ENCODE measurements at regions not wholly inside any gene's neighbourhood (a gene's known extent, or its start where the extent isn't known, plus 50 kb on each side); places are given as distances from the start of the nearest gene placed in this dataset.
"Not testable (repeated sequence)": the region's sequence is repeated elsewhere in the genome, so short reads cannot be mapped to it uniquely, and the experiment has no call there.

- DNase-seq: no peak
Measured at GRCh38 chr1:110260194-110260593, 50.1 kb downstream of the KCNC4 start.

GRCh38 chr1:110262296-110262695 is 52.2 kb downstream of the KCNC4 start:
- DNase-seq: no peak

- no peak for DNase-seq
Measured at GRCh38 chr1:110262846-110263631, 52.9 kb downstream of the KCNC4 start.

GRCh38 chr1:110264430-110264829 is 54.3 kb downstream of the KCNC4 start:
- DNase-seq: no peak

GRCh38 chr1:110265186-110265585 is 55.1 kb downstream of the KCNC4 start:
- DNase-seq: no peak

DNA sequence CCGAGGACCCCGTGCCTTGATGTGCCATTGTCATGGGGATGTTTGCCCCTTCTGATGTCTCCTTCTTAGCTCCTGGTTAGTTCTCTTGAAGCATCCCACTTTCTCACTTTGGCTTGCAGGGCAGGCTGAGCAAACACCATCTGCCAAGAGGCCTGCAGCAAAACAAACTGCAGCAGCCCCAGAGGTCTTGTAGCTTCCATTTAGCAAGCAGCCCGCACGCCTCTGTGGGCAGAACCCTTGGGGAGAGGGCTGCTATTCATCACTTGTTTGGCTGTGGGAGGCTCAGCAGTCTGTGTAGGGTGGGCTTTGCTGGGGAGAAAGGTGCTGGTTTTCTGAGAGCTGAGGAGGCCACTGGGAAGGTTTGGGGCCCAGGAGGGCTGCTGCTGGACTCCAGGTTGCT is 56.7 kb downstream of the KCNC4 start:
- DNase-seq: peak; percentile 68

DNA sequence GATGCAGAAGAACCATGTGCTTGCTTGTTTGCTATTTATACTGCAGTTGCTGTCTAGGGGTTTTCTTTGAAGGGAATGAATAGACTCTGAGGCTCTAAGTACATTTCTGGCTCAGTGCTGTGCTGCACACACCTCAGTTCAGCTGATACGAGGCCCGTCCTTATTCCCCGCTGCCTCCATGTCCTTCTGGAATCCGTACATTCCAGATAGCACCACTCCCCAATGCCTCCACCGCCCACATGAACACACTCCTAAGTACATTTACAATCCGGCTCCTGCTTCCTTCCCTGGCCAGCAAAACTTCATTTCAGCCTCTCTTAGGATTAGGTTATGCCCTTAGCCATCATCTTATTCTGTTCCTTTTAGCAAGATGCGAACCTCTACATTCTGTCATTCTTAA is 57.1 kb downstream of the KCNC4 start:
- DNase-seq: no peak

DNA sequence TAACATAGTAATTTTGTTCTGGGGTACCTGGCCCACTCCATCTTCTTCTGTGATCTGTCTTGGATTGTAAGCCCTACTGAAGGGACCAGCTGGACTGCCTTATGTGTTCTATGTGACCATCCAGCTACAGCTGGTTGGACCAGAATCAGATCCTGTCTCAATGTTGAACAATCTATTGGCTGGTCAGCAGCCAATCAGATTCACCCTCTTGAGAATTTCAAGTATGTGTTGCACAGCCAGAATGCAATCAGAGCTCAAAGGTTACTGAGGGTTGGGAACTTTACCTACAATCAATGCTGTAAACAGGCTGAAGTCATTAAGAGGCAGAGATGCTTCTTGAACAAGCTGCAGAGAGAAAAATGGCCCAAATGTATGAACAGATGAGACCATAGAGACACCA is 61.9 kb downstream of the KCNC4 start:
- DNase-seq: no peak

DNA sequence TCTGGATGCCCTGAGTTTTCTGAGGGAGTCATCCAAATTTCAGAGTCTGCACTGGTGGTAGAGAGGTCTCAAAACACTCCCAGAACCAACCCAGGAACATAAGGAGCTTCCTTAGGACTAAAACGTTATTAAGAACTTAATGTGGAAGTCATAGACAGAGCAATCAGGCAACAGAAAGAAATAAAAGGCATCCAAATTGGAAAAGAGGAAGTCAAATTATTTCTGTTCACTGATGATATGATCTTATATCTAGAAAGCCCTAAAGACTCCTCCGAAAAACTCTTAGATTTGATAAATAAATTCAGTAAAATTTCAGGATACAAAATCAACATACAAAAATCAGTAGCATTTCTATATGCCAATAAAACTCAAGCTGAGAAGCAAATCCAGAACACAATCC is 63.7 kb downstream of the KCNC4 start:
- not testable (repeated sequence) for DNase-seq

- no peak for DNase-seq
Measured at GRCh38 chr1:110280126-110280525, 59.1 kb upstream of the RBM15 start.

- DNase-seq: no peak
Measured at GRCh38 chr1:110280804-110281203, 58.4 kb upstream of the RBM15 start.

DNA sequence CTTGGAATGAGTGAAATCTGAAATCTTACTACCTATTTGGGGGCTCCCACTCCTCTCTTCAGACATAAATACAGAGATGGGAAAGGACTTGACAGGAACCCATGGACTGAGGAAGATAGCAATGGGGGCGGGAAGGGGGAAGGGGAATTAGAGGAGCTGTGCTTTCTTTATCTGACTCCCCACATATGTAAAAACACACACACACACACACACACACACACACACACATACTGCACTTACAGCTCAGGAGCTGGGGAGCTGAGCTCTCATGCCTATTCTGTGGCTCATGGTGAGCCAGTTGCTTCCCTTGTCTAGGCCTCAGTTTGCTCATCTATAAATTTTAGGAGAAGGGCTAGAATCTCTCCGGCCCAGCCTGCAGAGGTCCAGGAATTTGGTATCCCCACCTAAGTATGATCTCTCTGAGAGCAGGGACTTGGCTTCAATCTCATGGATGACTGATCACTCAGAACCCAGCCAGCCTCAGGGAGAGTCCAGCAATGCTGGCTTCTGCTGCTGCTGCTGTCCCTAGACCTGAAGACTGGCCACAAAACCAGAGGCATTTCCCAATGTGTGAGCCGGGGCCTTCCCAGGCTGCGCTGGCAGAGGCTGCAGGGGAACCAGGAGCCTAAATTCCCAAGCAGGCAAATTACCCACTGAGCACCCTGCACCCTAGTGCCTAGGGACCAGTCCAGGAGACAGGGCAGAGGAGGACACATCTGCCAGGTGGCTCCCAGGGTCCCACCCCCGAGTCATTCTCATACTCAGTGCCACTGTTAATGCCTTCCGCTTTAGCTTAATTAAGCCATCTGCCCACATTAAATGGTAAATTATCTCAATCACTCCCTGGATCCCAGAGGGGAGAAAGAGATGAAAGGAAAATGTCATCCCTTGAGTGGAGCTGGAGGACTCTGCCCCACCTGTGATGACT is 57.5 kb upstream of the RBM15 start:
- DNase-seq: peak; percentile 86

DNA sequence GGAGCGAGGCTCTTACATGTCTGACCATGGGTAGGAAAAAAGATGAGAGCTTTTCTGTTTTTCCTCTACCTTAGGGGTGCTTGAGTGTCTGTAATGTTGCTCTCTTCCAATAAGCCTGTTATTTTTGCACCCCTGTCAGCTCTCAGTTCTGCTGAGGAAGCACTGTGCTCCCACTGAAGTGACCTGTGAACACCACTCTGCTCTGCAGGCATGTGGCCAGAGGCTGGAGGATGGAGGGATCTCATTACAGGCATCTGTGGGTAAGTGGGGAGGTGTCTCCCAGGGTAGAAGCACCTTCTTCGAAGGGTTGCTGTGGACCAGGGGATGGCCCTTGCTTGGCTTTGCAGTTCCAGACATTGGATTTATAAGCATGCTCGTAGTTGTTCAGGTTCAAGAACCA is 56.8 kb upstream of the RBM15 start:
- DNase-seq: no peak

- DNase-seq: no peak
Measured at GRCh38 chr1:110283677-110284076, 55.5 kb upstream of the RBM15 start.

GRCh38 chr1:110285316-110285715 is 53.9 kb upstream of the RBM15 start:
- DNase-seq: no peak

DNA sequence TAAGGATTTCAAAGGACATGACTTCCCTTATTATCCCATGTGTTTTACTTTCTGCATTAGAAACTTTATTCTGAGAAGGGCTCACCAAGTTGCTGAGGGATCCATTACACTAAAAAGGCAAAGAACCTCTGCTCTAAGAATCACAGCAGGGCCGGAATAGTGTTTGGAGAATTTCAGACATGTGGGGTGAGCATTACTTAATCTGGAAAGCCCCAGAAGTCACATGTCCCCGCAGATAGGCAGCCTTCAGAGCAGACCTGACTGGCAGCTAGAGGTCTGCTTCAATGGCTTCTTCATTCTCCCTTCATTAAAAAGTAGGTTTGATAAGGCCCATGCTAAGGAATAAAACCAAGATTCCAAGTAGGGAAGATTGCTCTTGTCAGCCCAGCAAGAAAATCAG is 52.6 kb upstream of the RBM15 start:
- DNase-seq: no peak

- DNase-seq: no peak
Measured at GRCh38 chr1:110288111-110288510, 51.1 kb upstream of the RBM15 start.

Measured in NCI-H2171 (cell line).